ENCODE measurements at regions not wholly inside any gene's neighbourhood (a gene's known extent, or its start where the extent isn't known, plus 50 kb on each side); places are given as distances from the start of the nearest gene placed in this dataset.

- DNase-seq: no peak
These were observed 157.3 kb downstream of the SLC30A10 start for GRCh38 chr1:219771080-219771479.

GRCh38 chr1:219763321-219763720 lies 150.4 kb upstream of the ZC3H11B start:
- no peak for DNase-seq

DNA sequence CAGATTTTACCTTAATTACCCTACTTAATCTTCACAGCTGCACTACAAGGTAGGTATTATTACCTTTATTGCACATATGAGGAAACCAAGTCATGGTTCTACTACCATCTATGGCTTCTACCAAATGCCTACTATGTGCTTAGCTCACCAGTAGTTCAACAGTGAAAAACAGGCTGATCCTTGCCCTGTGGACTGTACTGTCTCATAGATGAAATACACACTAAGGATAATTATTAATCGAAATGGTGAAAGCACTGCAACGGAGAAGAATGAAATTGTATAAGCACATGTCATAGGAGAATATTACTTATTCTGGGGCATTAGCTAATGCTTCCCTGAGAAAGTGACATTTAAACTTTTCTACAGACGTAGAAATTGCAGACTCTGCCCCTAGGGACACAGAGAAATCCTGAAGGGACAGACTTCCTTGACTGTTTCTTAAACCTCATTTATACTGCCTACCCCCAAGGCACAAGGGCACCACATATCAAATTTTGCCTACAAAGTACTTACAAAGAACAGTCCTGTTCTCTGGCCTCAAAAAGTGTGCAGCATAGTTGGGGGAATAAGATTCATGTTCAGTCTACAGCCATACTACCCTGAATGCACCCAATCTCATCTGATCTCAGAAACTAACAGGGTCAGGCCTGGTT lies 148.4 kb upstream of the ZC3H11B start:
- DNase-seq: no peak

- no peak for DNase-seq
These were observed 146.2 kb upstream of the ZC3H11B start for GRCh38 chr1:219759095-219759494.

DNA sequence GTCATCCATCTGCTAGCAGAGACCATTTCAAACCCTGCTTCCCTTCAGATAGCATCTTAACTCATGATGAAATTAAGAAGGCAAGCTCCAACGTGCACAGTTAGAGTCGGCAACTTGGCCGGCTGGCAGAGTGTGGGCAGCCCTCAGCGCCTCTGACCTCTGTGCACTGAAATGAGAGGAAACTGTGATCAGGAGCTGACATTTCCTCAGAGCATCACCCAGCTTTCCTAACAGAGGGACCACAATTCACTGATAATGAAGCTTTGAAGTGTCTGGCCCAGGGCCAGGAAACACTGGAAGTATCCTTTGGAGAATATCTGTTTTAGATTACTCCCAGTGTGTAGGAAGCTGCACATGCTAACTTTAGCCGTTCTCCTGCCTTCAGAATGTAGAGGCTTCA lies 145.0 kb upstream of the ZC3H11B start:
- no peak for DNase-seq

GRCh38 chr1:219755234-219755633 lies 142.3 kb upstream of the ZC3H11B start:
- no peak for DNase-seq

- no peak for DNase-seq
These were observed 141.9 kb upstream of the ZC3H11B start for GRCh38 chr1:219754767-219755166.

GRCh38 chr1:219753914-219754313 lies 141.0 kb upstream of the ZC3H11B start:
- DNase-seq: no peak

DNA sequence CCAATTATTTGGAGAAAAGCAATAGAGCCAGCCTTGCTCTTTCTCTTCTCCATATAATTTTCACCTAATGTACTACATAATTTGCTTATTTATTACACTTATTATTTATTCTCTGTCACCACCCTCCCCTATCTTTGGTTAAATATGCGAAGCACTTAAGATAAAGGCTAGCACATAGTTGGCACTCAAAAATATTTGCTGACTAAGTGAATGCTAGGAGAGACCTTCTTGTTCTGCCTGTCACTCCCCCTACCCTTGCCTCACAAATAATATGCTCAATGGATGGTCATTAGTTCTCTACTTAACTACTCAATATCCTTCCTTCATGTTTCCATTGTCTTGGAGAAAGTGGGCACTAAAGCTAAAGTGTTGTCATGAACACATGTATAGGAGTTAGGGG lies 139.7 kb upstream of the ZC3H11B start:
- no peak for DNase-seq

GRCh38 chr1:219751870-219752507 lies 139.1 kb upstream of the ZC3H11B start:
- DNase-seq: no peak

DNA sequence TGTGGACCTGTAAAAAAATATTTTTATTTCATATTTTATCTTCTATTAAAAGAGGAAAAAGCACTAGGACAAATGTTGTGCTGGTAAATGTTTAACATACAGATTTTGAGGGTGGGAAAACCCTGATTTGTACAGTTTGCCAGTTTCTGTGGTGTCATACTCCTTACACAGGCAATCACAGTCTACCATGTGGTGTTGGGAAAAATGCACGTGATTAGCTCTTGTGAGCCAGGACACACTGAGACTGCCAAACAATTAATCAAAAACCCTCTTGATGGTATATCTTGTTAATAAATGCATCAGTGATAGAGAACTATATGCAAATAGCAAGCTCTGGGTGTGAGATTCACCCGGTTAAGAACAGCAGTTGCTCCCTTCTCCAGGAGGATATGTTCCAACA lies 136.5 kb upstream of the ZC3H11B start:
- no peak for DNase-seq

- DNase-seq: no peak
These were observed 133.2 kb upstream of the ZC3H11B start for GRCh38 chr1:219746141-219746540.

- no peak for DNase-seq
These were observed 132.0 kb upstream of the ZC3H11B start for GRCh38 chr1:219744652-219745469.

GRCh38 chr1:219741011-219741970 lies 128.4 kb upstream of the ZC3H11B start:
- no peak for DNase-seq

GRCh38 chr1:219733511-219734174 lies 120.7 kb upstream of the ZC3H11B start:
- DNase-seq: no peak

- no peak for DNase-seq
These were observed 120.0 kb upstream of the ZC3H11B start for GRCh38 chr1:219732814-219733491.

GRCh38 chr1:219731771-219732170 lies 118.9 kb upstream of the ZC3H11B start:
- no peak for DNase-seq

DNA sequence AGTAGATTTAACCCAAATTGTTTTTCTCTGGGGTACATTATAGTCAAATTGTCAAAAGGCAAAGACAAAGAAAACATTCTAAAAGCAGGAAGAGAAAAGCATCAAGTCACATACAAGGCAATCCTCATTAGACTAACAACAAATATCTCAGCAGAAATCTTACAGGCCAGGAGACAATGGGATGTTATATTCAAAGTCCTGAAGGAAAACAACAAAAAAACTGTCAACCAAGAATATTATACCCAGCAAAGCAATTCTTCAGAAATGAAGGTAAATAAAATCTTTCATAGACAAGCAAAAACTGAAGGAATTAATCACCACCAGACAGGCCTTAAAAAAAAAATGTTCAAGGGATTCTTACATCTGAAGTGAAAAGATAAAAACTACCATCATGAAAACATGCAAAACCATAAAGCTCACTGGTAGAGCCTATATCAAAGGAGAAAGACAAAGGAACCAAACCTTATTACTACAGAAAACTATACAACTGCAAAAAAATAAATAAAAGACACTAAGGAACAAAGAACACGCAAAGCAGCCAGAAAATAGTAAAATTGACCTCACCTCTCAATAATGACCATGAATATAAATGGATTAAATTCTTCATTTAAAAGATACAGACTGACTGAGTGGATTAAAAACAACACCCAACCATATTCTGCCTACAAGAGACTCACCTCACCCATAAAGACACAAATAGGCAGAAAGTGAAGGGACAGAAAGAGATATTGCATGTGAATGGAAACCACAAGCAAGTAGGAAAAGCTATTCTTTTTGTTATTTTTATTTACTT lies 113.8 kb upstream of the ZC3H11B start:
- no peak for DNase-seq

- no peak for DNase-seq
These were observed 111.5 kb upstream of the ZC3H11B start for GRCh38 chr1:219724440-219724839.

DNA sequence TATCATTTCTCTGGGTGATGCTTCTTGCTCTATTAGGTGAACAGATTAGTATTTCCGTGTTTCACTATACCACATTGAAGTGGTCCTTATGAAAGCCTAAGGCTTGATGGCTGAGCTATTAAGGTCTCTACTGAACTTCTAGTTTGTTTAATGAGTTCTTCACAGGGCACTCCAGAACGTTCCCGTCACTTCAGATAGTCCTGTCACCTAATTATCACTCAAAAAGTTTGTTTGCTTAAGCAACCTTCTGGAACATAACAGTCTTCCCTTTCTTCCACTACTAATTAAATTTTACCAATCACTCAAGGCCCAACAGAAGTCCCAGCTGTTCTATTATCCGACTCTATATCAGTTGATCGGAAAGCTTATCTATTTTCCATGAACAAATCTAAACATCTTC lies 104.6 kb upstream of the ZC3H11B start:
- no peak for DNase-seq

DNA sequence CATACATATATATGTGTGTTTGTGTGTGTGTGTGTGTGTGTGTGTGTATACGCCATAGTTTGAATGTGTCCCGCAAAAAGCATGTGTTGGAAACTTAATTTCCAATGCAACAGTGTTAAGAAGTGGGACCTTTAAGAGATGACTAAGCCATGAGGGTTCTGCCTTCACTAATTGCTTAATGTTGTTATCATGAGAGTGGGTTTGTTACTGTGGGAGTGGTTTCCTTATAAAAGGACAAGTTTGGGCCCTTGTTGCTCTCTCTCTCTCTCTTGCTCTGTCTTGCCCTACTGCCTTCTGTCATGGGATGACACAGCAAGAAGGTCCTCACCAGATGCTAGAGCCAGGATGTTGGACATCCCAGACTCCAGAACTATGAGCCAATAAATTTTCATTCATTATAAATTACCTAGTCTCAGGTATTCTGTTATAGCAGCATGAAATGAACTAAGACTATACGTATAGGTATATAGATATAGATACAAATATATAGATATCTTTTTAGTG lies 103.8 kb upstream of the ZC3H11B start:
- no peak for DNase-seq
